GM19324 (cell line): ENCODE measurements at regions not wholly inside any gene's neighbourhood (a gene's known extent, or its start where the extent isn't known, plus 50 kb on each side); places are given as distances from the start of the nearest gene placed in this dataset.
"Not testable (repeated sequence)": the region's sequence is repeated elsewhere in the genome, so short reads cannot be mapped to it uniquely, and the experiment has no call there.

Source experiments
- ATAC-seq: cut with Tn5 transposase; IDR thresholded peaks from one replicate; pipeline ENCODE4 v1.9.1; 2021; ENCODE audit warnings: mild to moderate bottlenecking, moderate library complexity; ENCODE audit not compliant: unreplicated experiment, low FRiP score

DNA sequence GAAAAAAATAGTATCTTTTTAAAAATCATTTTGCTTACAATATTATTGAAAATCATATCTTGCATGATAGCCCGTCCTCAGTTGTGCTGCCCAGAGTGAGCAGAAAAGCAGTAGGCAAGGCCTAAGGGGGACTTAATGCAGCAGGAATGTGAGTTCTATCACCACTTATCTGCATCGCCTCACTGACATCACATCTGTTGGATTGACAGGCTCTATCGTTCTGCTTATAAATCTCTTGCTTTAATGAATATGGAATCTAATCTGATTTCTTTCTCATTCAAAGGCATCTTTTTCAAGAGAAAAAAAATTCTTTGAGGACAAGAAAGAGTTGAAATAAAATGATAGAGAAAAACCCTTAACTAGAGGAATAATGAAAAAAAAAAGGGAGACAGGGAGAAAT, 249.9 kb downstream of the PAPSS1 start:
- no peak for ATAC-seq

DNA sequence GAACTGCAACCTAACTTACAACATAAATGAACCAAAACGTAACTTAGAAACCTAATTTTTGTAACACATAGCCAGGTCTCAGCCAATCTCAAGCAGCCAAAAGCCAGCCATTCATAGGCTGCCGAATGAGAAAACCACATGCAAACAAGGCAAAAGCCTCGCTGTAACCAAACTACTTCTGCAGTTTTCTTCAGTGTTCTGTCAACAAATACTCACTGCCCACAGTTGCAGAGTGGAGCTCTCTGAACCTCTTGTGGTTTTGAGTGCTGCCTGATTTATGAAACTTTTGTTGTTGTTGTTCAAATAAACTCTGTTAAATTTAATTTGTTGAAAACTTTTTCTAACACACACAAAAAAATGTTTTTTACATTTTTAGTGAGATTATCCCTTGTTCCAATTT, 251.2 kb downstream of the PAPSS1 start:
- no peak for ATAC-seq

DNA sequence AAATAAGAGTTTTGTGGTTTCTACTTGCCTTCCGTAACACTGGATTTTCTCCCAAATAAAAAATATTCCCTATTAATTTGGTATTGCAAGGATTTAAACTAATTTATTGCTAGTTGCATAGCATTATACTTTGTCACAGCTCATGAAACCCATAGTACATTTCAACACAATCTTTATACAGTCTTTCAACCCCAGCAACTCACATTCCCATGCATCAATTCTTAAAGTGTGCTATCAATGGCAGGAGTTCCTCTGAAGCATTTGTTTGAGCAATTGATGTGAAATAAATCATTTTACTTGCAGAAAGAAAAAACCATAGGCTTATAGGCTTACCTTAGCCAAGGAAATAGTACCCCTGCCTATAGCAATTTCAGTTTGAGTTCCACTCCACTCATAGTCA, 251.9 kb downstream of the PAPSS1 start:
- ATAC-seq, result no peak

DNA sequence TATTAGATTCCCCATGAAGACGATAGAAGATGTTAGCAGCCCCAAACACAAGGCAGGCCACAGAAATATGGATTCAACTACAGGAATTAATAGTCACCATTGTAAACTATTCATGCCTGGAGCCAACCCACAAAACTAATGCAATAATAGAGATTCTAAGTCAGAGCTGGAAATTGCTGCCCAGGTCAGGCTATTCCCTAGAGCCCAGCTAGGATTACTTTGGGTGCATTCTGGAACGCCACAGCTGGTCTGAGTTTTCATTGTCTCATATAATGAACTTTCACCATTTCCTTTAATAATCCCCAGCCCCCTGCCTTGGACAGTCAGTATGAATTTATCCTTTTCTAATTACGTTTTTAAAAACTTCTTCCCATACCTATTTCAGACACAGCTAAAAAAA, 252.6 kb downstream of the PAPSS1 start:
- ATAC-seq, result no peak

DNA sequence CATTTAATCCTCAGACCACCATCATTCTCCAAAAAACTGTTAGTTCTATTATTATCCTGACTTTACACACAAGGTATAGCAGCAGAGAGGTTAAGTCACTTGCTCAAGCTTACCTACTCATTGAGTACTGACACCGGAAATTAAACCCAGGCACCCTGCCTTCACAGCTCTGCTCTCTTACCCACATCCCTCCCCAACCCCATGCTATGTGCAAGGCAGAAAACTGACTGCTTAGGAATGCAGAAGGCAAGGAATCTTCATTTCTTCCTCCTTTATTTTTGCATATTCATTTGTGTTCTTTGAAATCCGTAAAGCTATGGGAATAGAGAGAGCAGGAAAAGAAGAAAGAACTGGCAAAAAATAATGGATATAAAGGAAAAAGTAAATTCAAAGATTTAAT, 261.8 kb downstream of the PAPSS1 start:
- ATAC-seq, result no peak

DNA sequence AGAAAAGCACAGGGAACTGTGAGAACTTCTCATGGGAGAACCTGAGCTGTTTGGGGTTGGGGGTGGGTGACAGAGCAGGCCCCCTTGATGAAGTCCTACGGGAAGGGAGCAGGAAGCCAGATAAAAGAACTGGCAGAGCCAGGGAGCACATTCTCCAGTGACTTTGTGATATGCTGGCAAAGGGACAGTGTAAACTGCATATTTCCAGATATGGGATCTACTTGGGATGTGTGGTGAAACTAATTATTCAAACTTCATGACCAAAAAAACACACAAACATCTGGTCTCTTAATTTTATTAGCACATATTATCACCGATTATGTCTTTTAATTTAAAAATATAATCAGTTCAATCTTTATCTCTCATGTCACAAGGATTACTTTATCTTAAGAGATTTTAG, 266.0 kb downstream of the PAPSS1 start:
- ATAC-seq, result no peak

DNA sequence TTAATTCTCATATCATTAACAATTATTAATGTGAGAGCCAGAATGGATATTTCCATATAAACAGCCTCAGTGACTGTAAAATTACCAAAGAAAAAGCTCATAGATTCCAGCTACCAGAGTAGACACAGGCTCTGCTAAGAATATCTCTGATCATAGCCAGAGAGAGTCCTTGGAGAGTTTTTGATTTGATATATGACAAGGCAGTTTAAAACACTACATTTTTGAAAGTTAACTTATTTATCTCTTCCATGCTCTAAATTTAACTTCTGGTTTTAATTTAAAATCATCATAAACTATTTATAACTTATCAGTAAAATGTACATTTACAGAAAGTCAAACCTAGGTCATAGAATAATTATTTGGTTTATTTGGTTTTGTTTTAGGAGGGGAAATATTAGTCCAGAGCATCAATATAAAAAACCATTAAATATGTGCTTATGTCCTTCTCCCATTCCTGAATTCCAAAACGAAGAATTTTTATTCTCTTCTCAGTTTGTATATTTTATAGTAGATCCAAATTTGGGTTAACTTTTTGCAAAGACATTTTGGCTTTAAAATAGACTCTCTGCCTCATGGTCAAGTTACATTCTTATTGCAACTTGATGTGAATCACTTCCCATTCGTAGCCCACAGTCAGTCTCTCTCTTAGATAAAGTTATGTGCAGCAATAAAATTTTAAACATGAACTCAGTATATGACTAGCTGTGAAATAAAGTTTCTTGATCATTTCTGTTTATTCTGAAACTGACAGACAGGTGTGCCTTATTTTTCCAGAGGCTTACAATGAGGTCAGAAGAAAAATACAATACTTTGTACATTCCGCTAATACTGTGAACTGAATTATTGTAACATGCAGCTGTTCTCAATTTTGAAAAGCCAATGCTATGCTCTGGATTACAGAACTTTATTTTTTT, 267.1 kb downstream of the PAPSS1 start:
- ATAC-seq, result no peak

DNA sequence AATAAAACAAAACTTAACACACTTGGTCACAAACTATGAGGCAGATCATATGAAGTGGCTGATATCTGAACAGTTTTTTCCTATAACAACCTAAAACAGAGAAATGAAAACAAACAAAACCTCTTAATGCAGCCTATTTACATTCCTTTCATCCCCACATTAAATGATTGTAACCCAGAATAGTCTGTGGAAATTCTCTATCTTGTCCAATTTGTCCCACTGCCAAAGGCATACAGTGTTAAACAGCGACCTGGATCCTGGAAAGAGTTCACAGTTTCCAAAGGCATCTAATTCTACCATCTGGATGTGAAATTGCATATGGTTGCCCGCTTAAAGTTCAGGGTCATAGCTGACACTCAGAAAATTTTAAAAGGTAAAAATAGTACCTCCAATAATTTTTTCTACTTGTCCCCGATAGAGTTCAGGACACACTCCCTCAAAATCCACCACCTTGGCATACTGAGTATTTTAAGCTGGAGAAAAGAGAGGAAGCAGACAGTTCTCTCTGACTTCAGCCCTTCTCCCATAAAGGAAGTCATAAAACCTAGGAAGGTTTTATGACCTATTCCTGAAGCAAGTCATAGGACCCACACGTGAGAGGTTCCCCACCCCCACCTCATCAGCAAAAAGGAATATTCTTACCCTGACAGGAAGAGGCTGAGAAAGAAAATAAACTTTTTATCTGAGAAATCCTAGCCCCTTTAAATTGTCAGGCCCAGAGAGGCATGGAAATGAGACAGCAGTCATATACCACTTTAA, 270.2 kb downstream of the PAPSS1 start:
- no peak for ATAC-seq

DNA sequence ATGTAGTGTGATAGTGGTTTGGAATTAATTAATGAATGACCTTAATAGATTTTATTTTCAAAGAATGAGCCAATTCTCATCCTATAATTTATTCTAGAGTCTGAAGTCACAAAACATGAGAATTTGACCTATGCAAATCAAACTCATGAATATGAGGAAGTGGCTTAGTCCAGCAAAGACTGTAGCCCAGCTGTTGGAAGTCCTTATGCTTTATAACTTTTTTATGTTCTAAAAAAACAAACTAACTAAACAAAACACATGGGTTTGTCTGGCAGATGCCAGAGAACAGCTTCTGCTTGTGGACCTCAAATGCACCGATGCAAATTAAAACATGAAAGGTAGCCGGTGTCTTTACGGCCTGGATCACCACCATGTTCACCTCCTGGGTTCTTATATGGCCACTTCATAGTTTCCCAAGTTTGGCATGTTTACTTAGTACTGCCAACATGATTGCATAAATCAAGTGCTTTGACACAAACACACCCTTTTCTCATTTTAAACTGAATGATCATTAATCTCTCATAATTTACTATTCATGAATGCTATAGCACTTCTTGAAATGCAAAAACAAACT, 277.4 kb downstream of the PAPSS1 start:
- no peak for ATAC-seq

DNA sequence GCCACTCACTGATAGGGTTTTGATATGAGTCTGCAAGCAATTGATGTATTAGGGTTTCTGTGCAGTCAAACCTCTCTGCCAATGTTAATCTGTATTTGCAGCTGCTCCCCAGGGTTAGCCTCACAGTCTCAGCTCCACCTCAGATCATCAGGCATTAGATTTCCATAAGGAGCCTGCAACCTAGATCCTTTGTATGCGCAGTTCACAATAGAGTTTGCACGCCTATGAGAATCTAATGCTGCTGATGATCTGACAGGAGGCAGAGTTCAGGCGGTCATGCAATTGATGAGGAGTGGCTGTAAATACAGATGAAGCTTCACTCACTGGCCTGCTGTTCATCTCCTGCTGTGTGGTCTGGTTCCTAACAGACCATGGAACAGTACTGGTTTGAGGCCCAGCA, 280.6 kb downstream of the PAPSS1 start:
- no peak for ATAC-seq

DNA sequence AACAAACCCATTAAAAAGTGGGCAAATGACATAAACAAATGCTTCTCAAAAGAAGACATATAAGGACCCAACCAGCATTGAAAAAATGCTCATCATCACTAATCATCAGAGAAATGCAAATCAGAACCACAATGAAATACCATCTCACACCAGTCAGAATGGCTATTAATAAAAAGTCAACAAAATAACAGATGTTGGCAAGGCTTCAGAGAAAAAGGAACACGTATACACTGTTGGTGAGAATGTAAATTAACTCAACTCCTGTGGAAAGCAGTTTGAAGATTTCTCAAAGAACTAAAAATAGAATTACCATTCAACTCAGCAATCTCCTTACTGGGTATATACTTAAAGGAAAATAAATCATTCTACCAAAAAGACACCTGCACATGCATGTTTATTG, 283.6 kb downstream of the PAPSS1 start:
- ATAC-seq, result not testable (repeated sequence)

DNA sequence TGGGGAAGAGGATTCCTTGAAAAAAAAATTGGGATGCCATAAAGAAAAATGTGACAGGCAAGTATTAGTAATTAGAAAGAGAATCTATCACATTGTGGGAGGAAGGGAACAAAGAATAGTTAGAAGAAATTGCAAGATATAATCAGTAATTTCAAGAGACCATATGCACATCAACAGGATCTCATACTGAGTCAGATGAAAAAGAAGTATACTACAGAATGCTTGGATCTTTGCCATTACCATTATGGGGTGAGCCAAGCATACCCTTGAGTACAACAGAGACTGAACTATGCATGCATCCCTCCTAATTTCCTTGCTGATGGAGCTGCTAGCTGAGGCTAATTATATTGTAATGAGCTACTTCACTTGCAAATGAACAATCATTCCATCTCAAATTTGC, 287.6 kb downstream of the PAPSS1 start:
- ATAC-seq, result no peak

DNA sequence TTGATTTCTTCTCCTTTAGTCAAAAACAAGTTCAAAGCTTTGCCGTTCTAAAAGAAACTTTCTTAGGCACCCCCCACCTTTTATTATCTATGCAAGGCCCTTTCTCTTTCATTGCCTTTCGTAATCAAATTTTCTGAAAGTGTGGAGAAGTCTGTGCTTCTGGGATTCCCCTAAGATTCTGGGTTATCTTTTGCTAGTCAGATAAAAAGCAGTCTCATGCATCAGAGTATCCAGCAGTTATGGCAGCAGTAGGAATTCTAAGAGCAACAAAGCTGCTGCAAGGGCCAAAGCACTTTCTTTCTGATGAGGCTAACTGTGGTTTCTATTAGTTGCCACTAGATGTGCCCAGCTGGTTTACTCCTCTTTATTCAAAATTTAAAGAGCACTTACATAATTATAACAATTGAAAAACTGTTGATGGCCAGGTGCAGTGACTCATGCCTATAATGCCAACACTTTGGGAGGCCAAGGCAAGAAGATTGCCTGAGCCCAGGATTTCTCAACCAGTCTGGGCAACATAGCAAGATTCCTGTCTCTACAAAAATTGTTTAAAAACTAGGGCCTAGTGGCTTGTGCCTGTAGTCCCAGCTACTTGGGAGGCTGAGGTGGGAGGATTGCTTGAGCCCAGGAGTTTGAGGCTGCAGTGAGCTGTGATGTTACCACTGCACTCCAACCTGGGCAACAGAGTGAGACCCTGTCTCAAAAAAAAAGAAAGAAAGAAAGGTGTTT, 296.2 kb downstream of the PAPSS1 start:
- ATAC-seq, result no peak

DNA sequence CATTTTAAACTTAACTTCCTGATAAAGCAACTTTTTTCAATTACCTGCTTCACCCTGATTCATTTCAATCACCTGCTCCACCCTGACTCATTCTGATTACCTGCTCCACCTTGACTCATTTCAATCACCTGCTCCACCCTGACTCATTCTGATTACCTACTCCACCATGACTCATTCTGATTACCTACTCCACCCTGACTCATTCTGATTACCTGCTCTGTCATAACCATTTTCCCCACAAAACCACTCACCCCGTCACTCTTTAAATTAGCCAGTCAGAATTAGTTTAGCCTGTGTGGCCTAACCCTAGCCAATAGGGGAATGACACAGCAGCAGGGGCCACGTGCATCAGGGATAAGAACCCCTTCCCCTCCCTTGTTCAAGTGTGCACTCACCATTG, 300.5 kb downstream of the PAPSS1 start:
- not testable (repeated sequence) for ATAC-seq

DNA sequence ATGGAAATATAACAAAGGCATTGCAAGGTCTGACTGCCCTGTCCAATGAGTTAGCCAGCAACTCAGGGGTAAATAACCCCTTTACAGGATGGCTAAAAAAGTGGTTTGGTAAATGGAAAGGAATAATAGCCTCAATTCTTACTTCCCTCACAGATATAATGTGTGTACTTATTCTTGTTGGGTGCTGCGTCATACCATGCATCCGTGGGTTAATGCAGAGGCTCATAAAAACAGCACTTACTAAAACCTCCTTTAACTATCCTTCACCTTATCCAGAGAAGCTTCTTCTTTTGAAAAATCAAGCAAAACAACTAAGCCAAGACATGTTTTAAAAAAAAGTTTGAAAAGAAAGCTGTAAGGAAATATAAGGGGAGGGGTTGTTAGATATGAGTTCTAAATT, 301.0 kb downstream of the PAPSS1 start:
- no peak for ATAC-seq

DNA sequence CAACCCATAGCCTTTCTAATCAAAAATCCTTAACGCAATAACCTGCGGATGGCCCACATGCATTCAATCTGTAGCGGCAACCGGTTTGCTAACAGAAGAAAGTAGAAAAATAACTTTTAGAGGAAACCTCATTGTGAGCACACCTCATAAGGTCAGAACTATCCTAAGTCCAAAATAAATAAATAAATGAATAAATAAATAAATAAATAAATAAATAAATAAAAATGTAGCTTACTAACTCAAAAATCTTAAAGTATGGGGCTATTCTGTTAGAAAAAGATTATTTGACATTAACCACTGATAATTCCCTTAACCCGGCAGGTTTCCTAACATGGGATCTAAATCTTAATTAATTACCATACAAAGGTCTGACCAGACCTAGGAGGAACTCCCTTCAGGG, 304.5 kb downstream of the PAPSS1 start:
- not testable (repeated sequence) for ATAC-seq

DNA sequence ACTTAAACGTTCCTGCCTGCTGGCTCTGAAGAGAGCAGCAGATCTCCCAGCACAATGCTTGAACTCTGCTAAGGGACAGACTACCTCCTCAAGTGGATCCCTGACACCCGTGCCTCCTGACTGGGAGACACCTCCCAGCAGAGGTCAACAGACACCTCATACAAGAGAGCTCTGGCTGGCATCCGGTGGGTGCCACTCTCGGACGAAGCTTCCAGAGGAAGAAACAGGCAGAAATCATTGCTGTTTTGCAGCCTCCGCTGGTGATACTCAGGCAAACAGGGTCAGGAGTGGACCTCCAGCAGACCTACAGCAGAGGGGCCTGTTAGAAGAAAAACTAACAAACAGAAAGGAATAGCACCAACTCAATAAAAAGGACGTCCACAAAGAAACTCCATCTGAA, 310.2 kb downstream of the PAPSS1 start:
- ATAC-seq, result not testable (repeated sequence)

DNA sequence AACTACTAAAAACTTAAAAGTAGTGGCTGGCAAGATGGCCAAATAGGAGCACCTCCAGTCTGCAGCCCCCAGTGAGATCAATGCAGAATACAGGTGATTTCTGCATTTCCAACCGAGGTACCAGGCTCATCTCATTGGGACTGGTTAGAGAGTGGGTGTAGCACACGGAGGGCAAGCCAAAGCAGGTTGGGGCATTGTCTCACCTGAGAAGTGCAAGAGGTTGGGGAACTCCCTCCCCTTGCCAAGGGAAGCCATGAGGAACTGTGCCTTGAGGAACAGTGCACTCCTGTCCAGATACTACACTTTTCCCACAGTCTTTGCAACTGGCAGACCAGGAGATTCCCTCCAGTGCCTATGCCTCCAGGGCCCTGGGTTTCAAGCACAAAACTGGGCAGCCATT, 311.1 kb downstream of the PAPSS1 start:
- ATAC-seq, result no peak

DNA sequence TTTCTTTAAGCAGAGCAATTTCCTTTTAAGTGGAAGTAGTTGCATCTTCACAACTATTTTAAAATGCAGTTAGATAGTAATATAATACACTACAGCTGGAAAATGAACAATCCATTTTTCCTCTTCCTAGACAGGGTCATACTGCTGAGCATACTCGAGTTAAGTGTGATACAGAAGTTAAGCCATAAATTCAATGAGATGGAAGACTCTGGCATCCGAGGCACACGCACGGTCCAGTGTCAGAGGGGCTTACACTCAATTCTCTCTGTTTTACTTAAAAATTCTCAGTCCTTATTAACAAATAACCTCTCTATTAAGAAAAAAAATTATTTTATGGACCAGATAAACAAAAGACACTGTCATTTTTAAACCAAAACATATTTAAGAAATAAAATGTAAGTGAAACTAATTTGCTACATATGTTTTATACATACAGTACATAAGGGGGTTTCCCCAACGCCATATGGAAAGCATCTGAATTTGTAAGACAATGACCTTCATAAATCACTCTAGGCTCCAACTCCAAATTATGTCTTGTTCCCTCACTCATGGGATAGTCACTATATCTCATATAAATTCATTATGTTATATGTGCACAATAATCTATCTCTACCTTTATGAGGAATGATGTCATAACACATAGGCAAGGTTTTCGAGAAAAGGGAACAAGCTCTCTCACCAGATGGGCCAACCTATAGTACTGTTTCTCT, 315.3 kb downstream of the PAPSS1 start:
- no peak for ATAC-seq

DNA sequence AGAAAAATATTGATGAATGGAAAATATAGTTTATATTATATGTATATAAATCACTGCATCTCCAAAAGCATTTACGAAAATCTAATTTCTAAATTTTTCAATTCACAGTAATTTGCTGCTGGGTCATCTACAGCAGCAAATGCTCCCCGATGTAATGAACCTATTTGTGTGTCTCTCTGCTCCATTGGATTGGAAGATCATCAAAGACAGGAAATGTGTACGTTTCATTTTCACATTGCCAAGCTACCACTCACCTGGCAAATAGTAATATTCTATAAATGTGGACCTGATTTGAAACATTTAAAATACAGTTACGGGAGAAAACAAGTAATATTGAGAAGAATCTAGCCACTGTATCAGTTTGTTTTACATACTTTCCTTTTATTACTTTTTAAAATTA, 317.7 kb downstream of the PAPSS1 start:
- no peak for ATAC-seq
